ENCODE measurements at regions not wholly inside any gene's neighbourhood (a gene's known extent, or its start where the extent isn't known, plus 50 kb on each side); places are given as distances from the start of the nearest gene placed in this dataset.

GRCh38 chr13:37340901-37341670 is 235.6 kb upstream of the CSNK1A1L start:
- no peak overlapping the region for H3K27ac Mint-ChIP-seq
- no peaks in the 10 kb centered on the region for H3K36me3 Mint-ChIP-seq
- no peak overlapping the region for H3K4me3 Mint-ChIP-seq
- no peaks in the 10 kb centered on the region for H3K4me1 Mint-ChIP-seq
- POLR2A ChIA-PET = no interaction called here
- no peak for DNase-seq
- H3K27me3 Mint-ChIP-seq = no peaks in the 10 kb centered on the region
- no peak for ATAC-seq
- H3K9me3 Mint-ChIP-seq = no peaks in the 10 kb centered on the region

GRCh38 chr13:37339386-37339735 is 233.9 kb upstream of the CSNK1A1L start:
- ATAC-seq (no peak), DNase-seq (no peak)
- Mint-ChIP-seq H3K9me3 (no peaks in the 10 kb centered on the region), H3K4me1 (no peaks in the 10 kb centered on the region), H3K27me3 (no peaks in the 10 kb centered on the region), H3K4me3 (no peak overlapping the region), H3K36me3 (no peaks in the 10 kb centered on the region), H3K27ac (no peak overlapping the region)
- POLR2A ChIA-PET = no interaction called here

- no peak overlapping the region for H3K4me3 Mint-ChIP-seq
- H3K27me3 Mint-ChIP-seq = no peaks in the 10 kb centered on the region
- POLR2A ChIA-PET = no interaction called here
- no peak overlapping the region for H3K27ac Mint-ChIP-seq
- H3K36me3 Mint-ChIP-seq = no peaks in the 10 kb centered on the region
- no peaks in the 10 kb centered on the region for H3K9me3 Mint-ChIP-seq
- DNase-seq (no peak), ATAC-seq (no peak)
- no peaks in the 10 kb centered on the region for H3K4me1 Mint-ChIP-seq
These were observed 233.4 kb upstream of the CSNK1A1L start for GRCh38 chr13:37338726-37339385.

GRCh38 chr13:37326334-37326733 is 220.9 kb upstream of the CSNK1A1L start:
- POLR2A ChIA-PET = no interaction called here
- peaks cover 0 to 7% (median 0%) of the 10 kb centered on the region in 3 donors for H3K36me3 Mint-ChIP-seq

GRCh38 chr13:37319031-37319443 is 213.6 kb upstream of the CSNK1A1L start:
- Mint-ChIP-seq H3K9me3 (peaks cover 4 to 23% (median 10%) of the 10 kb centered on the region in 9 donors), H3K27ac (no peak overlapping the region), H3K36me3 (no peaks in the 10 kb centered on the region), H3K4me1 (no peaks in the 10 kb centered on the region), H3K4me3 (no peak overlapping the region), H3K27me3 (peaks cover 0 to 9% (median 1%) of the 10 kb centered on the region in 5 donors)
- ATAC-seq = no peak
- POLR2A ChIA-PET = no interaction called here
- DNase-seq = no peak

More at GRCh38 chr13:37326334-37326733, 220.9 kb upstream of the CSNK1A1L start:
- DNase-seq = no peak
- H3K27ac Mint-ChIP-seq = no peak overlapping the region
- no peak overlapping the region for H3K4me3 Mint-ChIP-seq
- peaks cover 0 to 24% (median 6%) of the 10 kb centered on the region in 9 donors for H3K9me3 Mint-ChIP-seq
- H3K27me3 Mint-ChIP-seq = peaks cover 0 to 4% (median 0%) of the 10 kb centered on the region in 5 donors
- no peak for ATAC-seq
- no peaks in the 10 kb centered on the region for H3K4me1 Mint-ChIP-seq

GRCh38 chr13:37316935-37317334 is 211.5 kb upstream of the CSNK1A1L start:
- Mint-ChIP-seq H3K27ac (no peak overlapping the region), H3K36me3 (no peaks in the 10 kb centered on the region), H3K27me3 (peaks cover 0 to 9% (median 1%) of the 10 kb centered on the region in 5 donors), H3K4me3 (no peak overlapping the region), H3K4me1 (no peaks in the 10 kb centered on the region), H3K9me3 (peaks cover 4 to 21% (median 9%) of the 10 kb centered on the region in 9 donors)
- POLR2A ChIA-PET = no interaction called here
- no peak for ATAC-seq
- DNase-seq = no peak

GRCh38 chr13:37313372-37313771 is 207.9 kb upstream of the CSNK1A1L start:
- no peak overlapping the region for H3K27ac Mint-ChIP-seq
- peaks cover 0 to 10% (median 7%) of the 10 kb centered on the region in 9 donors for H3K9me3 Mint-ChIP-seq
- H3K27me3 Mint-ChIP-seq = peaks cover 0 to 9% (median 1%) of the 10 kb centered on the region in 5 donors
- H3K36me3 Mint-ChIP-seq = no peaks in the 10 kb centered on the region
- H3K4me3 Mint-ChIP-seq = no peak overlapping the region
- no peaks in the 10 kb centered on the region for H3K4me1 Mint-ChIP-seq
- POLR2A ChIA-PET = no interaction called here
- DNase-seq (no peak), ATAC-seq (no peak)

GRCh38 chr13:37306778-37307544 is 201.5 kb upstream of the CSNK1A1L start:
- Mint-ChIP-seq H3K9me3 (peaks cover 0 to 10% (median 0%) of the 10 kb centered on the region in 9 donors), H3K27me3 (no peaks in the 10 kb centered on the region), H3K4me3 (no peak overlapping the region), H3K4me1 (no peaks in the 10 kb centered on the region), H3K27ac (no peak overlapping the region), H3K36me3 (no peaks in the 10 kb centered on the region)
- POLR2A ChIA-PET = no interaction called here
- ATAC-seq (no peak), DNase-seq (no peak)

- H3K4me1 Mint-ChIP-seq = no peaks in the 10 kb centered on the region
- H3K27ac Mint-ChIP-seq = no peak overlapping the region
These were observed 198.1 kb upstream of the CSNK1A1L start for GRCh38 chr13:37303606-37304005.

GRCh38 chr13:37302686-37303085 is 197.2 kb upstream of the CSNK1A1L start:
- H3K27me3 Mint-ChIP-seq = no peaks in the 10 kb centered on the region
- DNase-seq (no peak), ATAC-seq (no peak)
- no peaks in the 10 kb centered on the region for H3K36me3 Mint-ChIP-seq
- H3K4me3 Mint-ChIP-seq = no peak overlapping the region
- no peaks in the 10 kb centered on the region for H3K4me1 Mint-ChIP-seq
- H3K27ac Mint-ChIP-seq = no peak overlapping the region
- POLR2A ChIA-PET = no interaction called here
- peaks cover 0 to 7% (median 0%) of the 10 kb centered on the region in 9 donors for H3K9me3 Mint-ChIP-seq

More at GRCh38 chr13:37303606-37304005, 198.1 kb upstream of the CSNK1A1L start:
- POLR2A ChIA-PET = no interaction called here
- no peaks in the 10 kb centered on the region for H3K36me3 Mint-ChIP-seq
- no peak overlapping the region for H3K4me3 Mint-ChIP-seq
- peaks cover 0 to 7% (median 0%) of the 10 kb centered on the region in 9 donors for H3K9me3 Mint-ChIP-seq
- DNase-seq (no peak), ATAC-seq (no peak)
- H3K27me3 Mint-ChIP-seq = no peaks in the 10 kb centered on the region

GRCh38 chr13:37295573-37295972 is 190.1 kb upstream of the CSNK1A1L start:
- Mint-ChIP-seq H3K9me3 (peaks cover 0 to 12% (median 4%) of the 10 kb centered on the region in 9 donors), H3K4me1 (no peaks in the 10 kb centered on the region), H3K36me3 (no peaks in the 10 kb centered on the region), H3K27ac (no peak overlapping the region), H3K4me3 (no peak overlapping the region), H3K27me3 (no peaks in the 10 kb centered on the region)
- no peak for ATAC-seq
- DNase-seq = no peak
- POLR2A ChIA-PET = no interaction called here

GRCh38 chr13:37295071-37295470 is 189.6 kb upstream of the CSNK1A1L start:
- no peaks in the 10 kb centered on the region for H3K4me1 Mint-ChIP-seq
- ATAC-seq (no peak), DNase-seq (no peak)
- H3K9me3 Mint-ChIP-seq = peaks cover 0 to 12% (median 3%) of the 10 kb centered on the region in 9 donors
- no peak overlapping the region for H3K27ac Mint-ChIP-seq
- no peaks in the 10 kb centered on the region for H3K27me3 Mint-ChIP-seq
- POLR2A ChIA-PET = no interaction called here
- no peaks in the 10 kb centered on the region for H3K36me3 Mint-ChIP-seq
- H3K4me3 Mint-ChIP-seq = no peak overlapping the region

- Mint-ChIP-seq H3K4me1 (no peaks in the 10 kb centered on the region), H3K4me3 (no peak overlapping the region), H3K27ac (no peak overlapping the region), H3K27me3 (no peaks in the 10 kb centered on the region), H3K9me3 (peaks cover 0 to 12% (median 2%) of the 10 kb centered on the region in 9 donors), H3K36me3 (no peaks in the 10 kb centered on the region)
- ATAC-seq (no peak), DNase-seq (no peak)
- POLR2A ChIA-PET = no interaction called here
These were observed 189.0 kb upstream of the CSNK1A1L start for GRCh38 chr13:37294472-37294871.
